GM18861 (cell line): ENCODE measurements at regions not wholly inside any gene's neighbourhood (a gene's known extent, or its start where the extent isn't known, plus 50 kb on each side); places are given as distances from the start of the nearest gene placed in this dataset.
A peak's percentile ranks its signal among the peaks of the same experiment; 100 is the strongest.

ENCODE experiments used
- ATAC-seq: cut with Tn5 transposase; IDR thresholded peaks from one replicate; pipeline ENCODE4 v1.9.1; 2021; ENCODE audit not compliant: unreplicated experiment

- peak; percentile 85 for ATAC-seq
Measured at GRCh38 chr3:18740631-18741583, 315.8 kb upstream of the SATB1 start.

- ATAC-seq = no peak
Measured at GRCh38 chr3:18739099-18739433, 313.9 kb upstream of the SATB1 start.

- ATAC-seq = no peak
Measured at GRCh38 chr3:18738393-18739098, 313.4 kb upstream of the SATB1 start.

- ATAC-seq = no peak
Measured at GRCh38 chr3:18735005-18735404, 309.9 kb upstream of the SATB1 start.

GRCh38 chr3:18734309-18734708 lies 309.2 kb upstream of the SATB1 start:
- ATAC-seq = no peak

GRCh38 chr3:18732474-18732873 lies 307.3 kb upstream of the SATB1 start:
- ATAC-seq = no peak

- no peak for ATAC-seq
Measured at GRCh38 chr3:18730491-18730890, 305.4 kb upstream of the SATB1 start.

GRCh38 chr3:18729671-18730070 lies 304.5 kb upstream of the SATB1 start:
- no peak for ATAC-seq

GRCh38 chr3:18725668-18726407 lies 300.7 kb upstream of the SATB1 start:
- no peak for ATAC-seq

- ATAC-seq = no peak
Measured at GRCh38 chr3:18724456-18724855, 299.3 kb upstream of the SATB1 start.

- no peak for ATAC-seq
Measured at GRCh38 chr3:18723206-18723810, 298.2 kb upstream of the SATB1 start.

- no peak for ATAC-seq
Measured at GRCh38 chr3:18720543-18720942, 295.4 kb upstream of the SATB1 start.

GRCh38 chr3:18717598-18717997 lies 292.5 kb upstream of the SATB1 start:
- ATAC-seq = no peak

GRCh38 chr3:18716821-18717220 lies 291.7 kb upstream of the SATB1 start:
- ATAC-seq = no peak

- no peak for ATAC-seq
Measured at GRCh38 chr3:18716101-18716500, 291.0 kb upstream of the SATB1 start.

GRCh38 chr3:18715208-18715607 lies 290.1 kb upstream of the SATB1 start:
- ATAC-seq = no peak

GRCh38 chr3:18713577-18713951 lies 288.4 kb upstream of the SATB1 start:
- ATAC-seq = no peak

GRCh38 chr3:18712713-18713576 lies 287.8 kb upstream of the SATB1 start:
- ATAC-seq = no peak

GRCh38 chr3:18704326-18704725 lies 279.2 kb upstream of the SATB1 start:
- no peak for ATAC-seq

GRCh38 chr3:18703798-18704197 lies 278.7 kb upstream of the SATB1 start:
- no peak for ATAC-seq
